ENCODE measurements at regions not wholly inside any gene's neighbourhood (a gene's known extent, or its start where the extent isn't known, plus 50 kb on each side); places are given as distances from the start of the nearest gene placed in this dataset.

DNA sequence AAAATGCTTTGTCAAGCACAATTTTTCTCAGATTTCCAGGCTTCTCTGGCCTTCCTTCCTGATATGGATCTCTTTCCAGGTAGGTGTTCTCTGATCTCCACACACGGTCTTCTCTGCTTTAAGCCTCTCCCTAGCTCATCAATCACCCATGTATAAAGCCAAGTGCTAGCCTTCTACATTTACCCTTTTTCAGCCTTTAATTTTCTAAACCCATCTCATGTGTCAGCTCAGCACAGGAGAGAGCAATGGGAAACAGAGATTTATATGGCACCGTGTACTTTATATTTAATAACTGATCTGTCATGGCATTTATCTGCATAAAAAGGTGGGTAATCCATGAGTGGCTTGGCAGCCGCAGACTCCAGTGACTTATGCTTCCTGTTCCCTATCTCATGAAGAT lies 495.0 kb downstream of the RASEF start:
- no peaks in the 10 kb centered on the region for H3K9me3 ChIP-seq
- DNase-seq (no peak), ATAC-seq (no peak)
- H3K36me3 ChIP-seq (ENCODE audit: low read depth), result no peaks in the 10 kb centered on the region
- H3K4me1 ChIP-seq (ENCODE audit: low read depth), result no peaks in the 10 kb centered on the region
- intact Hi-C loops (cut with DNase I, micrococcal nuclease), result no loop called here
- no peak for TF ChIP-seq CTCF (IDR thresholded peaks at IDR 0.05)
- no peak overlapping the region for H3K4me3 ChIP-seq

GRCh38 chr9:82570226-82570625 lies 492.7 kb downstream of the RASEF start:
- ATAC-seq (peak; percentile 47), DNase-seq (peak in 2 of 3 donors; percentile 27 to 29)
- H3K9me3 ChIP-seq, result peaks cover 7% of the 10 kb centered on the region
- TF ChIP-seq CTCF (IDR thresholded peaks at IDR 0.05), result no peak
- H3K4me3 ChIP-seq, result no peak overlapping the region
- H3K36me3 ChIP-seq (ENCODE audit: low read depth), result no peaks in the 10 kb centered on the region
- intact Hi-C loops (cut with DNase I, micrococcal nuclease), result no loop called here
- H3K4me1 ChIP-seq (ENCODE audit: low read depth), result no peaks in the 10 kb centered on the region

DNA sequence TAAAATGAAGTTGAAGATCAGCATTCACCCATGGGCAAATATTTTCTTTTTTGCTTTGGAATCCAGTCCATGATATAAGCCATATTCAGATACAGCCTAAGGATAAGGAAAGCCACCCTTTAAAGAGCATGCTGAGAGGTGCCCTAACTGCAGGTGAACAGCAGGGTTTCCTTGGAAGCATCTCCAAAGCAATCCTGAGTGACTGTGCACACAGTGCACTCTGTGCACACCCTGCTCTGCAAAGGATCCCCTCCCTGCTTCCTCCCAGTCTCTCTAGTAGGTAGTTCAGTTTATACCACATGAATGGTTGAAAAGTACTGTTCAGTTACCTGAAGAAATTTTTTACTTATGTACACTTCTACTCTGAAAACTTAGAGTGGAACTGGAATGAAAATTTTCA lies 491.4 kb downstream of the RASEF start:
- DNase-seq, result no peak
- Histone ChIP-seq H3K4me1 (ENCODE audit: low read depth) (no peaks in the 10 kb centered on the region), H3K9me3 (peaks cover 8% of the 10 kb centered on the region), H3K4me3 (no peak overlapping the region), H3K36me3 (ENCODE audit: low read depth) (no peaks in the 10 kb centered on the region)
- intact Hi-C loops (cut with DNase I, micrococcal nuclease), result no loop called here
- no peak for TF ChIP-seq CTCF (IDR thresholded peaks at IDR 0.05)
- peak; percentile 47 for ATAC-seq

GRCh38 chr9:82572146-82572545 lies 490.8 kb downstream of the RASEF start:
- no peak for TF ChIP-seq CTCF (IDR thresholded peaks at IDR 0.05)
- intact Hi-C loops (cut with DNase I, micrococcal nuclease), result no loop called here
- no peaks in the 10 kb centered on the region for H3K36me3 ChIP-seq (ENCODE audit: low read depth)
- H3K4me3 ChIP-seq, result no peak overlapping the region
- ATAC-seq (no peak), DNase-seq (no peak)
- peaks cover 8% of the 10 kb centered on the region for H3K9me3 ChIP-seq
- no peaks in the 10 kb centered on the region for H3K4me1 ChIP-seq (ENCODE audit: low read depth)

DNA sequence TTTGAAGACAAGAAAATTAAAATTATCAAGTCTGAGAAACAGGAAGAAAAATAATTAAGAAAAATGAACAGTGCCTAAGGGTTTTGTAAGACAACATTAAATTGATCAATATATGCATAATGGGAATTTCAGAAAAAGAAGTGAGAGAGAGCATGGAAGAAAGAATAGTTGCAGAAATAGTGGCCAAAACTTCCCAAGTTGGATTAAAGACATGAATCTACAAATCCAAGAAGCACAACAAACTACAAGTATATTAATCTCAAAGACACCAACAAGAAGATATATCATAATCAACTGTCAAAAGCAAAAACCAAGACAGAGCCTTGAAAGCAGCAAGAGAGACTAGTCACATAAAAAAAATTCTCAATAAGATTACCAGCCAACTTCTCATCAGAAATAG lies 488.0 kb downstream of the RASEF start:
- no peaks in the 10 kb centered on the region for H3K4me1 ChIP-seq (ENCODE audit: low read depth)
- ATAC-seq (no peak), DNase-seq (no peak)
- no peak for TF ChIP-seq CTCF (IDR thresholded peaks at IDR 0.05)
- H3K9me3 ChIP-seq, result peaks cover 8% of the 10 kb centered on the region
- H3K36me3 ChIP-seq (ENCODE audit: low read depth), result no peaks in the 10 kb centered on the region
- H3K4me3 ChIP-seq, result no peak overlapping the region
- intact Hi-C loops (cut with DNase I, micrococcal nuclease), result no loop called here

GRCh38 chr9:82580921-82581320 lies 482.0 kb downstream of the RASEF start:
- Histone ChIP-seq H3K9me3 (no peaks in the 10 kb centered on the region), H3K4me1 (ENCODE audit: low read depth) (no peaks in the 10 kb centered on the region), H3K36me3 (ENCODE audit: low read depth) (no peaks in the 10 kb centered on the region), H3K4me3 (no peak overlapping the region)
- intact Hi-C loops (cut with DNase I, micrococcal nuclease), result no loop called here
- ATAC-seq, result no peak
- TF ChIP-seq CTCF (IDR thresholded peaks at IDR 0.05), result no peak
- no peak for DNase-seq
